K562 (cell line): ENCODE measurements at regions not wholly inside any gene's neighbourhood (a gene's known extent, or its start where the extent isn't known, plus 50 kb on each side); places are given as distances from the start of the nearest gene placed in this dataset. TPM values are rescaled to one million over a fixed set of nuclear protein-coding genes. Genes with fewer than 3 reads are reported as not detected.

Experiments
- ATAC-seq: fragments of 200-7000 bp; cut with Tn5 transposase; 3 replicates; pipeline ENCODE4 v1.9.1; 2020; ENCODE audit warnings: moderate library complexity
- BruUV-seq: library from RNA; stranded (reverse); fragments of 400-500 nt; replicated peaks from 2 replicates; lab custom pipeline; 2021; lab: Mats Ljungman, UMichigan
- CTCF ChIA-PET: fragments of 300-600 bp; formaldehyde crosslinking; extraction: SDS; loops from one replicate; lab custom pipeline; 2021; ENCODE audit warnings: low intra/inter-chr PET ratio; lab: Yijun Ruan, JAX
- POLR2A ChIA-PET: fragments of 300-600, 350-650 bp; sonication (Branson Sonifier 250); formaldehyde crosslinking; extraction: SDS; loops from one replicate; lab custom pipeline; 2021; ENCODE audit warnings: antibody characterized with exemption, inconsistent platforms; lab: Yijun Ruan, JAX
- DNase-seq, 4 experiments: peaks; one replicate each; pipeline versions ENCODE4 v3.0.0 to v3.0.0-alpha.2; 2011 to 2018; ENCODE audit warnings: low spot score in 3 of 4, mixed read lengths in 3 of 4; ENCODE audit errors: extremely low read depth in 1 of 4
- FAIRE-seq: peaks from 2 replicates; lab custom pipeline; 2011; peaks lifted over from hg19 to GRCh38; lab: Jason Lieb, UNC
- H2AFZ ChIP-seq: 2 replicates; pipeline ENCODE4 v1.6.0; 2011; ENCODE audit warnings: low read depth, low read length, control low read depth, inconsistent platforms
- H3K27ac ChIP-seq: fragments of 200-600 bp; 3 replicates; pipeline ENCODE4 v1.8.0; 2011; ENCODE audit warnings: low read depth, mild to moderate bottlenecking, control low read depth, inconsistent platforms, low read length, moderate library complexity, mixed read lengths; ENCODE audit errors: extremely low read depth
- H3K27me3 ChIP-seq, 2 experiments: fragments of 300-600 bp in 1 of 2; 2 replicates in 1 of 2; 3 replicates in 1 of 2; pipeline versions ENCODE4 v1.6.0 to v1.8.0; 2011; ENCODE audit warnings: inconsistent platforms in 2 of 2, low read length in 2 of 2, mild to moderate bottlenecking in 1 of 2, mixed read lengths in 1 of 2, moderate library complexity in 1 of 2; ENCODE audit not compliant: control insufficient read depth in 2 of 2, insufficient read depth in 2 of 2
- H3K36me3 ChIP-seq: fragments of 300-600 bp; 3 replicates; pipeline ENCODE4 v1.8.0; 2011; ENCODE audit warnings: mild to moderate bottlenecking, low read length, inconsistent platforms; ENCODE audit not compliant: control insufficient read depth, insufficient read depth
- H3K4me1 ChIP-seq, 2 experiments: fragments of 200-600 bp in 1 of 2; replicated peaks in 1 of 2; 2 replicates in 1 of 2; 3 replicates in 1 of 2; pipeline versions ENCODE4 v1.5.1 to v1.8.0; 2011; ENCODE audit warnings: inconsistent platforms in 2 of 2, low read length in 2 of 2, mild to moderate bottlenecking in 1 of 2, mixed read lengths in 1 of 2, moderate library complexity in 1 of 2; ENCODE audit not compliant: control insufficient read depth in 2 of 2, insufficient read depth in 2 of 2
- H3K4me2 ChIP-seq: 2 replicates; pipeline ENCODE4 v1.6.1; 2011; ENCODE audit warnings: low read length, control low read depth, inconsistent platforms, mixed read lengths; ENCODE audit not compliant: insufficient read depth
- H3K4me3 ChIP-seq: fragments of 200-600 bp; sonication (generic), shearing (Covaris generic); 2 replicates; pipeline ENCODE4 v1.5.1; 2016; ENCODE audit warnings: control low read depth, inconsistent platforms
- H3K79me2 ChIP-seq: fragments of 200-600 bp; 3 replicates; pipeline ENCODE4 v1.8.0; 2011; ENCODE audit warnings: low read length, inconsistent platforms; ENCODE audit not compliant: control insufficient read depth, insufficient read depth
- H3K9ac ChIP-seq, 2 experiments: 2 replicates each; pipeline versions ENCODE4 v1.6.0 to v1.6.1; 2011; ENCODE audit warnings: low read depth in 2 of 2, low read length in 2 of 2, control low read depth in 1 of 2, inconsistent platforms in 1 of 2, mild to moderate bottlenecking in 1 of 2, mixed read lengths in 1 of 2; ENCODE audit not compliant: insufficient read depth in 1 of 2
- H3K9me1 ChIP-seq: one replicate; pipeline ENCODE4 v1.6.0; 2011; ENCODE audit warnings: inconsistent platforms, mild to moderate bottlenecking, low read length, moderate library complexity; ENCODE audit not compliant: control insufficient read depth, insufficient read depth
- H3K9me3 ChIP-seq: replicated peaks from 2 replicates; pipeline ENCODE4 v1.5.1; 2011; ENCODE audit warnings: low read depth, low read length, inconsistent platforms; ENCODE audit not compliant: control insufficient read depth, insufficient read depth
- H4K20me1 ChIP-seq: replicated peaks from 2 replicates; pipeline ENCODE4 v1.6.1; 2011; ENCODE audit warnings: low read length, inconsistent platforms, mixed read lengths; ENCODE audit not compliant: control insufficient read depth, insufficient read depth
- STAG1 ChIP-seq: sonication (generic); formaldehyde crosslinking; IDR thresholded peaks from 2 replicates; pipeline ENCODE4 v1.5.0; 2020; ENCODE audit warnings: missing genetic modification reagents, borderline replicate concordance
- TCF7 ChIP-seq: sonication (generic); IDR thresholded peaks from 2 replicates; pipeline ENCODE4 v1.6.1; 2016; ENCODE audit warnings: antibody characterized with exemption, borderline replicate concordance
- ZNF444 ChIP-seq: fragments of 250-450 bp; sonication (Bioruptor Pico); IDR thresholded peaks from 2 replicates; pipeline ENCODE4 v1.4.0; 2020; ENCODE audit warnings: mild to moderate bottlenecking, moderate library complexity
- WGBS: fragments of 100-300 bp; shearing (Covaris generic); methylation state at CpG from one replicate; pipeline ENCODE4 v1.1.6; 2016; ENCODE audit warnings: low coverage, mixed read lengths; ENCODE audit not compliant: insufficient coverage; ENCODE audit errors: missing lambda C conversion rate; 5-methylcytosine and 5-hydroxymethylcytosine counted together
- in situ Hi-C: fragments of 300-500 bp; cut with MboI; formaldehyde crosslinking; loops from 4 replicates; pipeline ENCODE4 v1.15.0; 2018; ENCODE audit warnings: inconsistent platforms, mixed read lengths
- intact Hi-C: fragments of 100-400 bp; cut with micrococcal nuclease; formaldehyde crosslinking; loops from 2 replicates; pipeline ENCODE4 v1.14.2; 2022
- small RNA-seq: library from RNA; depleted of rRNA; stranded (forward); fragments of <200 nt; gene quantifications from one replicate; pipeline ENCODE3, GENCODE V24; 2014

GRCh38 chr2:238797537-238797936 is 50.3 kb upstream of the TWIST2 start:
- Histone ChIP-seq H3K4me1 (no peaks in the 10 kb centered on the region), H3K9me3 (no peaks in the 10 kb centered on the region), H3K9me1 (no peaks in the 10 kb centered on the region), H3K79me2 (no peaks in the 10 kb centered on the region), H3K27me3 (peaks cover 0 to 27% of the 10 kb centered on the region in 2 experiments; a peak in 2 of 5 replicates), H3K27ac (no peak overlapping the region), H3K36me3 (no peaks in the 10 kb centered on the region), H3K4me2 (no peak overlapping the region), H3K9ac (no peak overlapping the region), H3K4me3 (no peak overlapping the region), H4K20me1 (no peaks in the 10 kb centered on the region), H2AFZ (no peak overlapping the region)
- 0% methylated on average over 5 of the region's 8 CpGs for WGBS
- no TSS peak for BruUV-seq
- TF ChIP-seq ZNF444 (CRISPR knock-in tag) (no peak), STAG1 (no peak), TCF7 (no peak)
- intact Hi-C loops = no loop called here
- in situ Hi-C loops = loop anchor here (25.0 kb wide), 1 partner anchor 435 kb away; no protein-coding TSS in a partner anchor
- ATAC-seq = no peak
- ChIA-PET CTCF (no interaction called here), POLR2A (no interaction called here)
- DNase-seq = no peak
- FAIRE-seq = no peak

Small RNA genes in the stretch of these regions (small RNA-seq; reads per million reads assigned to genes)
- gene AC113618.1 = not detected
